HFF-Myc (cell line): ENCODE measurements at regions not wholly inside any gene's neighbourhood (a gene's known extent, or its start where the extent isn't known, plus 50 kb on each side); places are given as distances from the start of the nearest gene placed in this dataset.

Experiments
- DNase-seq: peaks from one replicate; pipeline ENCODE4 v3.0.0-alpha.2; 2011; ENCODE audit warnings: low read depth; ENCODE audit errors: extremely low read depth
- H3K4me3 ChIP-seq: replicated peaks from 2 replicates; pipeline ENCODE4 v1.5.1; 2011; ENCODE audit warnings: low read depth, mild to moderate bottlenecking, control low read depth, low read length
- CTCF ChIP-seq: IDR thresholded peaks from 2 replicates; pipeline ENCODE4 v1.5.1; 2012; ENCODE audit warnings: mild to moderate bottlenecking, low read depth, low read length, control low read depth; ENCODE audit errors: missing control alignments

- no peak for TF ChIP-seq CTCF
- DNase-seq = no peak
Observed at GRCh38 chr13:86445206-86445605, 646.0 kb upstream of the SLITRK6 start.

GRCh38 chr13:86445672-86446071 lies 646.5 kb upstream of the SLITRK6 start:
- no peak for TF ChIP-seq CTCF
- no peak overlapping the region for H3K4me3 ChIP-seq
- DNase-seq = no peak

More at GRCh38 chr13:86445206-86445605, 646.0 kb upstream of the SLITRK6 start:
- H3K4me3 ChIP-seq = no peak overlapping the region

- no peak for TF ChIP-seq CTCF
- DNase-seq = no peak
- no peak overlapping the region for H3K4me3 ChIP-seq
Observed at GRCh38 chr13:86446311-86446710, 647.1 kb upstream of the SLITRK6 start.

- no peak for TF ChIP-seq CTCF
- H3K4me3 ChIP-seq = no peak overlapping the region
- no peak for DNase-seq
Observed at GRCh38 chr13:86447479-86447878, 648.3 kb upstream of the SLITRK6 start.

- no peak for DNase-seq
- no peak overlapping the region for H3K4me3 ChIP-seq
- no peak for TF ChIP-seq CTCF
Observed at GRCh38 chr13:86462011-86462410, 662.8 kb upstream of the SLITRK6 start.

GRCh38 chr13:86464193-86464592 lies 665.0 kb upstream of the SLITRK6 start:
- no peak overlapping the region for H3K4me3 ChIP-seq
- no peak for DNase-seq
- no peak for TF ChIP-seq CTCF

- no peak overlapping the region for H3K4me3 ChIP-seq
- DNase-seq = no peak
- TF ChIP-seq CTCF = no peak
Observed at GRCh38 chr13:86474971-86475370, 675.8 kb upstream of the SLITRK6 start.
